ENCODE measurements at regions not wholly inside any gene's neighbourhood (a gene's known extent, or its start where the extent isn't known, plus 50 kb on each side); places are given as distances from the start of the nearest gene placed in this dataset.
"Not testable (repeated sequence)": the region's sequence is repeated elsewhere in the genome, so short reads cannot be mapped to it uniquely, and the experiment has no call there.

GRCh38 chr11:92546603-92547002 is 322.0 kb downstream of the FAT3 start:
- no peak for DNase-seq

GRCh38 chr11:92550411-92550810 is 325.8 kb downstream of the FAT3 start:
- DNase-seq: no peak

- DNase-seq: no peak
Measured at GRCh38 chr11:92550871-92551270, 326.3 kb downstream of the FAT3 start.

- DNase-seq: no peak
Measured at GRCh38 chr11:92552942-92553341, 328.3 kb downstream of the FAT3 start.

GRCh38 chr11:92554688-92555087 is 330.1 kb downstream of the FAT3 start:
- DNase-seq: no peak

GRCh38 chr11:92556431-92556830 is 331.8 kb downstream of the FAT3 start:
- no peak for DNase-seq

- no peak for DNase-seq
Measured at GRCh38 chr11:92557879-92558278, 333.3 kb downstream of the FAT3 start.

GRCh38 chr11:92558323-92558722 is 333.7 kb downstream of the FAT3 start:
- no peak for DNase-seq

- no peak for DNase-seq
Measured at GRCh38 chr11:92569726-92570125, 345.1 kb downstream of the FAT3 start.

GRCh38 chr11:92572559-92572958 is 347.9 kb downstream of the FAT3 start:
- no peak for DNase-seq

GRCh38 chr11:92576315-92576714 is 351.7 kb downstream of the FAT3 start:
- DNase-seq: no peak

- no peak for DNase-seq
Measured at GRCh38 chr11:92580908-92581307, 356.3 kb downstream of the FAT3 start.

GRCh38 chr11:92588393-92588792 is 363.8 kb downstream of the FAT3 start:
- DNase-seq: no peak

- DNase-seq: no peak
Measured at GRCh38 chr11:92589512-92589911, 364.9 kb downstream of the FAT3 start.

- DNase-seq: no peak
Measured at GRCh38 chr11:92591521-92591920, 366.9 kb downstream of the FAT3 start.

- DNase-seq: no peak
Measured at GRCh38 chr11:92594251-92594650, 369.6 kb downstream of the FAT3 start.

- no peak for DNase-seq
Measured at GRCh38 chr11:92595052-92595451, 370.4 kb downstream of the FAT3 start.

- no peak for DNase-seq
Measured at GRCh38 chr11:92596596-92597317, 372.1 kb downstream of the FAT3 start.

GRCh38 chr11:92601048-92601447 is 368.4 kb upstream of the MTNR1B start:
- no peak for DNase-seq

GRCh38 chr11:92605667-92606066 is 363.8 kb upstream of the MTNR1B start:
- no peak for DNase-seq

- DNase-seq: no peak
Measured at GRCh38 chr11:92607969-92608722, 361.3 kb upstream of the MTNR1B start.

- no peak for DNase-seq
Measured at GRCh38 chr11:92611157-92611556, 358.3 kb upstream of the MTNR1B start.

- not testable (repeated sequence) for DNase-seq
Measured at GRCh38 chr11:92618020-92618419, 351.4 kb upstream of the MTNR1B start.

- no peak for DNase-seq
Measured at GRCh38 chr11:92623055-92623454, 346.4 kb upstream of the MTNR1B start.

GRCh38 chr11:92625894-92626293 is 343.6 kb upstream of the MTNR1B start:
- DNase-seq: no peak

All from NCI-H2107 (cell line).